ENCODE measurements at regions not wholly inside any gene's neighbourhood (a gene's known extent, or its start where the extent isn't known, plus 50 kb on each side); places are given as distances from the start of the nearest gene placed in this dataset.

GRCh38 chr2:241929551-241930490, 60.3 kb downstream of the RTP5 start:
- no peak for DNase-seq
- Histone ChIP-seq H3K4me1 (peaks cover 12% of the 10 kb centered on the region), H3K4me3 (ENCODE audit: low read depth, low read length) (no peak overlapping the region), H3K9me3 (no peaks in the 10 kb centered on the region; the same call in 1 of the 2 replicates), H3K27me3 (no peaks in the 10 kb centered on the region), H3K36me3 (no peaks in the 10 kb centered on the region)
- no peak for TF ChIP-seq CTCF (IDR thresholded peaks at IDR 0.05; ENCODE audit: low read depth, low read length)

GRCh38 chr2:241931084-241931975, 61.8 kb downstream of the RTP5 start:
- DNase-seq: no peak
- Histone ChIP-seq H3K36me3 (no peaks in the 10 kb centered on the region), H3K27me3 (no peaks in the 10 kb centered on the region), H3K4me3 (ENCODE audit: low read depth, low read length) (no peak overlapping the region), H3K4me1 (peaks cover 15% of the 10 kb centered on the region), H3K9me3 (peaks cover 2% of the 10 kb centered on the region; the same call in 1 of the 2 replicates)
- no peak for TF ChIP-seq CTCF (IDR thresholded peaks at IDR 0.05; ENCODE audit: low read depth, low read length)

GRCh38 chr2:241931976-241932898, 62.7 kb downstream of the RTP5 start:
- no peaks in the 10 kb centered on the region for H3K36me3 ChIP-seq
- H3K9me3 ChIP-seq: peaks cover 2% of the 10 kb centered on the region; the same call in 1 of the 2 replicates
- peaks cover 15% of the 10 kb centered on the region for H3K4me1 ChIP-seq
- H3K27me3 ChIP-seq: no peaks in the 10 kb centered on the region
- no peak for TF ChIP-seq CTCF (IDR thresholded peaks at IDR 0.05; ENCODE audit: low read depth, low read length)
- no peak for DNase-seq
- H3K4me3 ChIP-seq (ENCODE audit: low read depth, low read length): no peak overlapping the region

GRCh38 chr2:241932899-241933178, 63.3 kb downstream of the RTP5 start:
- Histone ChIP-seq H3K4me3 (ENCODE audit: low read depth, low read length) (no peak overlapping the region), H3K36me3 (no peaks in the 10 kb centered on the region), H3K27me3 (no peaks in the 10 kb centered on the region), H3K9me3 (peaks cover 2% of the 10 kb centered on the region; the same call in 1 of the 2 replicates), H3K4me1 (peaks cover 15% of the 10 kb centered on the region)
- DNase-seq: no peak
- no peak for TF ChIP-seq CTCF (IDR thresholded peaks at IDR 0.05; ENCODE audit: low read depth, low read length)

- no peak for TF ChIP-seq CTCF (IDR thresholded peaks at IDR 0.05; ENCODE audit: low read depth, low read length)
- no peak overlapping the region for H3K4me3 ChIP-seq (ENCODE audit: low read depth, low read length)
- DNase-seq: no peak
Observed at GRCh38 chr2:241933179-241933911, 63.8 kb downstream of the RTP5 start.

More at GRCh38 chr2:241933179-241933911, 63.8 kb downstream of the RTP5 start:
- H3K4me1 ChIP-seq: peaks cover 15% of the 10 kb centered on the region
- no peaks in the 10 kb centered on the region for H3K36me3 ChIP-seq
- no peaks in the 10 kb centered on the region for H3K27me3 ChIP-seq
- H3K9me3 ChIP-seq: peaks cover 2% of the 10 kb centered on the region; the same call in 1 of the 2 replicates

Measured in BE2C (cell line).